ENCODE measurements at regions not wholly inside any gene's neighbourhood (a gene's known extent, or its start where the extent isn't known, plus 50 kb on each side); places are given as distances from the start of the nearest gene placed in this dataset.

DNA sequence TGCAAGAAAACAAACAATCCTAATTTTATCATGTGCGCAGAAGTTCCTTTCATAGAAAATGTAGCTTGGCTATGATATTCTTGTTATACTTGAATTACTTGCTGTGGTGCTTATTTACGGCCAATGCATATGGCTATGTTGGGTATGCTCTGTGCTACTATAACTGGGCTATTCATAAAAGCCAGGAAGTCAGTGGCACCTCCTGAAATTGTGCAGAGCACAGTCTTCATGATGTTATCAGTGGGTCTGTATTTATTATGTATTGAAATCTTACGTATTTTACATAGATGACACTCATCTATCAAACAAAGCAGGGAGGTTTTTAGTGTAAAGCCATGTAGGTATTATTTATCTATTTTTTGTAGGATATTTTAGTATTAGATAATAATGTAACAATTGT is 196.5 kb upstream of the NAALADL2 start:
- WGBS, 2 donors (ENCODE audit: low coverage in 1 of 2) = 91 to 96% methylated on average over 3 of the region's 3 CpGs
- intact Hi-C loops (cut with DNase I; ENCODE audit: low total_unique reads) (no loop called here), in situ Hi-C loops (cut with MboI; ENCODE audit: low pct_ligation_motif_present in 1 of 4, low pct_unique_long_range_greater_than_20kb in 1 of 4, low sequenced_read_pairs in 3 of 4) (no loop called here)
- H3K4me3 ChIP-seq = no peak overlapping the region
- H3K27ac ChIP-seq = no peak overlapping the region
- TF ChIP-seq, protein P1, sequence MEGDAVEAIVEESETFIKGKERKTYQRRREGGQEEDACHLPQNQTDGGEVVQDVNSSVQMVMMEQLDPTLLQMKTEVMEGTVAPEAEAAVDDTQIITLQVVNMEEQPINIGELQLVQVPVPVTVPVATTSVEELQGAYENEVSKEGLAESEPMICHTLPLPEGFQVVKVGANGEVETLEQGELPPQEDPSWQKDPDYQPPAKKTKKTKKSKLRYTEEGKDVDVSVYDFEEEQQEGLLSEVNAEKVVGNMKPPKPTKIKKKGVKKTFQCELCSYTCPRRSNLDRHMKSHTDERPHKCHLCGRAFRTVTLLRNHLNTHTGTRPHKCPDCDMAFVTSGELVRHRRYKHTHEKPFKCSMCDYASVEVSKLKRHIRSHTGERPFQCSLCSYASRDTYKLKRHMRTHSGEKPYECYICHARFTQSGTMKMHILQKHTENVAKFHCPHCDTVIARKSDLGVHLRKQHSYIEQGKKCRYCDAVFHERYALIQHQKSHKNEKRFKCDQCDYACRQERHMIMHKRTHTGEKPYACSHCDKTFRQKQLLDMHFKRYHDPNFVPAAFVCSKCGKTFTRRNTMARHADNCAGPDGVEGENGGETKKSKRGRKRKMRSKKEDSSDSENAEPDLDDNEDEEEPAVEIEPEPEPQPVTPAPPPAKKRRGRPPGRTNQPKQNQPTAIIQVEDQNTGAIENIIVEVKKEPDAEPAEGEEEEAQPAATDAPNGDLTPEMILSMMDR (IDR thresholded peaks at IDR 0.05) = no peak
- TF ChIP-seq POLR2A (IDR thresholded peaks at IDR 0.05) = no peak
- TF ChIP-seq EP300 (IDR thresholded peaks at IDR 0.05; ENCODE audit: low read depth) = no peak
- no peak for TF ChIP-seq POLR2AphosphoS5 (IDR thresholded peaks at IDR 0.05)
- no peaks in the 10 kb centered on the region for H3K9me3 ChIP-seq
- H3K27me3 ChIP-seq = no peaks in the 10 kb centered on the region
- DNase-seq = no peak
- no peaks in the 10 kb centered on the region for H3K4me1 ChIP-seq
- H3K36me3 ChIP-seq = no peaks in the 10 kb centered on the region

DNA sequence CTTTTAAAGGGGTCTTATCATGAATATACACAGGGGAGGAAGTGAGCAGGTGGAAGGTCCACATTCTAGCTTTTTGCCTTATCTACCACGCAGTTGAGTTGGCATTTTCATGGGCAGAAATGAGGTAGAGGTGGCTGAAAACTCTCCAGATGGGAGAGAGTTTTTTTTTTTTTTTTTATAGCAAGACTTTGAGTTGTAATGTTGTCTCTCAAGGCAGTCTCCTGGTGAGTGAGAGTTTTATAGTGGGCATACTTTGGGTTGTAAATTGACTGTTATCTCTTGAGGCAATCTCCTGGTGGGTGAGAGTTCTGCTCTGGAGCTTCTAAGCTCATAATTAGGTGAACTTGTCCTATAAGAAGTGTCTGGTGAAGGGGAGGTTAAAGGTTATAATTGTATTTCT is 191.7 kb upstream of the NAALADL2 start:
- WGBS, 2 donors (ENCODE audit: low coverage in 1 of 2) = 20 to 22% methylated on average over 1 of the region's 1 CpG
- Histone ChIP-seq H3K27ac (no peak overlapping the region), H3K36me3 (no peaks in the 10 kb centered on the region), H3K4me1 (no peaks in the 10 kb centered on the region), H3K4me3 (no peak overlapping the region), H3K9me3 (no peaks in the 10 kb centered on the region), H3K27me3 (no peaks in the 10 kb centered on the region)
- no peak for TF ChIP-seq POLR2AphosphoS5 (IDR thresholded peaks at IDR 0.05)
- TF ChIP-seq, protein P1 (IDR thresholded peaks at IDR 0.05) = no peak
- no peak for TF ChIP-seq POLR2A (IDR thresholded peaks at IDR 0.05)
- no peak for TF ChIP-seq EP300 (IDR thresholded peaks at IDR 0.05; ENCODE audit: low read depth)
- intact Hi-C loops (cut with DNase I; ENCODE audit: low total_unique reads) = no loop called here
- no peak for DNase-seq
- in situ Hi-C loops (cut with MboI; ENCODE audit: low pct_ligation_motif_present in 1 of 4, low pct_unique_long_range_greater_than_20kb in 1 of 4, low sequenced_read_pairs in 3 of 4) = no loop called here

DNA sequence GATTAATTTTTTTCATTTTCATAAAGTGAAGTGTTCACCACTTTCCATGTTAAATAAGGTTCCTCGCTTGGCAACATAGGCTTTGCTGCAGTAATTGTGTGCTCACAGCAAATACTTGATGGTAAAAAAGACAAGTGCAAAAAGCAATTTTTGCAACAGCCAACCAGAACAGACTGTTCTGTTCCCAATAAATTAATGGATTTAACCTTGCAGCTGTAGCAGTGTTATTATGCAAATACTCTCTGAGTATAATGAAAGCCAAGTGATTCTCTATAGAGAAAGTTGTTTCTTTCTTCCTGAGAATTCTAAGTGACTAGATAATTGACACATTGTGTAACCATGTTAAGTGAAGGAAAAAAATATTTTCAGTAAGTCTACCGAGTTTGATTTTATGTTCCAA is 183.7 kb upstream of the NAALADL2 start:
- Histone ChIP-seq H3K4me3 (no peak overlapping the region), H3K27ac (no peak overlapping the region), H3K36me3 (no peaks in the 10 kb centered on the region), H3K27me3 (no peaks in the 10 kb centered on the region), H3K4me1 (no peaks in the 10 kb centered on the region), H3K9me3 (no peaks in the 10 kb centered on the region)
- WGBS, 2 donors (ENCODE audit: low coverage in 1 of 2) = 76 to 78% methylated on average over 1 to 2 of the region's 2 CpGs
- DNase-seq = no peak
- TF ChIP-seq POLR2A (IDR thresholded peaks at IDR 0.05) (no peak), EP300 (IDR thresholded peaks at IDR 0.05; ENCODE audit: low read depth) (no peak), POLR2AphosphoS5 (IDR thresholded peaks at IDR 0.05) (no peak)
- TF ChIP-seq, protein P1 (IDR thresholded peaks at IDR 0.05) = no peak
- in situ Hi-C loops (cut with MboI; ENCODE audit: low pct_ligation_motif_present in 1 of 4, low pct_unique_long_range_greater_than_20kb in 1 of 4, low sequenced_read_pairs in 3 of 4) = no loop called here
- intact Hi-C loops (cut with DNase I; ENCODE audit: low total_unique reads) = no loop called here

DNA sequence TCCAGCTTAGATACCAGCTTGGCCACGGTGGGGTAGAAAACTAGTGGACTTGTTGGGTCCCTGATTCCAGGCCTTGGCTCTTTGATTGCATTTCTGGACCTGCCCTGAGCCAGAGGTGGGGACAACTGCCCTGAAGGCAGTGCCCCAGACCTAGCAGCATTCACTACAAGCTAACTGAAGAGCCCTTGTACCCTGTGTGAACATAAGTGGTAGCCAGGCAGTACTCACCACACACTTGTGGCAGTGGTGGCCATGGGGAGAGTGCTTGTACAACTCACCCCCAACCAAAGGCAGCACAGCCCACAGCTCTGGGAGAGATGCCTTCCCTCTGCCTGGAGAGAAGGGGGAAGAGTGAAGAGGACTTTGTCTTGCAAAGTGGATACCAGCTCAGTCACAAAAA is 177.3 kb upstream of the NAALADL2 start:
- TF ChIP-seq POLR2AphosphoS5 (IDR thresholded peaks at IDR 0.05) = no peak
- TF ChIP-seq, protein P1 (IDR thresholded peaks at IDR 0.05) = no peak
- no peak for TF ChIP-seq EP300 (IDR thresholded peaks at IDR 0.05; ENCODE audit: low read depth)
- TF ChIP-seq POLR2A (IDR thresholded peaks at IDR 0.05) = no peak
- Histone ChIP-seq H3K9me3 (no peaks in the 10 kb centered on the region), H3K27me3 (no peaks in the 10 kb centered on the region), H3K36me3 (no peaks in the 10 kb centered on the region), H3K4me3 (no peak overlapping the region), H3K27ac (no peak overlapping the region), H3K4me1 (no peaks in the 10 kb centered on the region)
- WGBS, 2 donors (ENCODE audit: low coverage in 1 of 2) = 69% methylated on average over 1 of the region's 1 CpG; no CpG with 5 or more reads in 1 of the 2 donors
- intact Hi-C loops (cut with DNase I; ENCODE audit: low total_unique reads) = no loop called here
- DNase-seq = no peak
- in situ Hi-C loops (cut with MboI; ENCODE audit: low pct_ligation_motif_present in 1 of 4, low pct_unique_long_range_greater_than_20kb in 1 of 4, low sequenced_read_pairs in 3 of 4) = no loop called here

All from transverse colon (tissue), 4 donors.